GM12872 (cell line): ENCODE measurements at regions not wholly inside any gene's neighbourhood (a gene's known extent, or its start where the extent isn't known, plus 50 kb on each side); places are given as distances from the start of the nearest gene placed in this dataset.

Source experiments
- CTCF ChIP-seq: IDR thresholded peaks from 3 replicates; pipeline ENCODE4 v1.5.1; 2011; ENCODE audit warnings: low read depth, mild to moderate bottlenecking, low read length, moderate library complexity; ENCODE audit not compliant: insufficient read depth

DNA sequence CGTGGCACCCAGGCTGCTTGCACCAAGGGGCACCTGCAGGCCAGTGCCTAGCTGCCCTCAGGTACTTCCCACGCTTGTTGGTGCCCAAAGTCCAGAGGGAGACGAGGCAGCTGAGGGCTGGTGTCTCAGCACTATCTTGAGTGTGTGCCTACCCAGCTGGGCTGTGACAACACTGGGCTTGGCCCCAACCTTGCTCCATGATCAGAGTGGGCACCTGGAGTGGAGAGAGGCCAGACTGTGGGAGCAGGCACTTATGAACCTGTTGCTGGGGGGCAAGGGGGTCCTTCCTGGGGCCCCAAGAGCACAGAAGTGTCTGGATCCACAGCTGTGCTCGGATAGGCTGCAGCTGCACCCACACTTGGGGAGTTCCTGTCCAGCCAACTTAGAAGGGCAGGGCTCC is 314.7 kb downstream of the KCNJ2 start:
- no peak for TF ChIP-seq CTCF

- no peak for TF ChIP-seq CTCF
Measured at GRCh38 chr17:70484496-70484895, 315.2 kb downstream of the KCNJ2 start.

DNA sequence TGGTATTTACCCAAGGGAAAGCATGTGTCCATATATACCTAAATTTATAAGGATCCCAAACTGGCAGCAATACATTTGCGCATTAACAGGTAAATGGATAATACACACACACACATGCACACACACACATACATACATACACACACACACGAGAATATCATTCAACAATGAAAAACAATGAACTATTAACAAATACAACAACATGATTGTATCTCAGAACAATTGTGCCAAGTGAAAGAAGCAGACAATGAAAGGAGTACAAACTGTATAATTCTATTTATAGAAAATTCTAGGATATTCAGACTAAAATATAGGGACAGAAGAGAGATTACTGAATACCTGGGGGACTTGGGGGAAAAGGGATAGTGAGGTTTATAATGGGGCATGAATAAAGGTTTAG is 323.0 kb downstream of the KCNJ2 start:
- no peak for TF ChIP-seq CTCF

DNA sequence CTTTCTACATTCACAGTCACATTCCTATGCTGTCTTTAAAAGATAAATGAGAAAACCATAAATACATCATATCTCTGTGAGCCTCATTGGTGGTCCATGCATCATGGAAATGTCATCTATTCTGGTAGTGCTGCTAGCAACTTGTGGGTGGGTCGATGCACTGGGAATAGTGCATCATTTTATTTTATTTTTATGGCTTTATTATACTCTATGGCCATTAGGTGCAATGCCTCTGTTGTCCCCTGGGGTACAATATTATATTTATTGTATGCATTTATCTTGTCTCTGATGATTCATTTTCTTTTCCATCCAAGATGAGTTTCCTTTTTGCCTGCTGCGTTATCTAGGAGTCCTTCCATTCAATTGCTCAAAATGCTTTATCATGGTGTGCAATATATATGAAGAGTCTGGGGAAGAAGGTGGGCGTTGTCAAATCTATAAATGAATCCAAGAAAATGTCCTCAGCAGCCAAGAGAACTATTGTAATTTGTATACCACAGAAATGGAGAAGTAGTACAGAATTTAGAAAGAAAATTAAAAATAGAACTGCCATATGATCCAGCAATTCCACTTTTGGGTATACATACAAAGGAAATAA is 324.0 kb downstream of the KCNJ2 start:
- no peak for TF ChIP-seq CTCF

DNA sequence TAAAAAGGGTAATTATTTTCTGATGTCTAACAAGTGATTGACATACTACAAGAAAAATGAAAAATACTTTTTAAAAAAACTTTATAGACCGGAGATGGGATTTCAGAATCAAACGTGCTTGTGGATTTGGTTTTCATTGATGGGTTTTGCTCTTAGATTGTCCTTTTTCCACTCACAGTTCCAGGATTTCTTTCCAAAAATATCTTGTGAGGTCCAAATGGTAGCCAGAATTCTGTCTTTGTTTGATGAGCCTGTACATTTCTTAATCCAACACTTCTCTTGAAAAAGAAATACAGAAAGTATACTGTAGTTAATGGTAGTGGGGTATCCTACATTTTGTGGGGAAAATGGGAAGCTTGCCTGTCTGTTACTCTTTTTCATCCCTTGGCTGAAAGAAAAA is 329.3 kb downstream of the KCNJ2 start:
- no peak for TF ChIP-seq CTCF

- TF ChIP-seq CTCF = no peak
Measured at GRCh38 chr17:70499067-70499786, 329.9 kb downstream of the KCNJ2 start.

- no peak for TF ChIP-seq CTCF
Measured at GRCh38 chr17:70503449-70503848, 334.1 kb downstream of the KCNJ2 start.

DNA sequence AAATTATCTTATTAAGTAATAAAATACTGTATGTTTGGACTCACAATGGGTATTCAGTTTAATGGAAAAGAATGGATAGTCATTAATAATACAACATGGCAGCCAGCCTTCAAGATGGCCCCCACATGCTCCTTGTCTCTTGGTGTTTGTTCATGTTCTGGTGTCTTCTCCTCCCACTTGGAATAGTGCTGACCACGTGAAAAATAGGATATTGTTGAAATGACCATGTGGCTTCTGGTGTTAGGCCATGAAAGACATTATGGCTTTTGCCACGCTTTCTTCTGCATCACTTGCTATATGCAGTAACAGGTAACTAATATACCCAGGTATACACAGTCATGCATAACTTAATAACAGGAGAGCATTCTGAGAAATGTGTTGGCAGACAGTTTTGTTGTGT is 341.0 kb downstream of the KCNJ2 start:
- TF ChIP-seq CTCF = no peak
